ENCODE measurements at regions not wholly inside any gene's neighbourhood (a gene's known extent, or its start where the extent isn't known, plus 50 kb on each side); places are given as distances from the start of the nearest gene placed in this dataset.

DNA sequence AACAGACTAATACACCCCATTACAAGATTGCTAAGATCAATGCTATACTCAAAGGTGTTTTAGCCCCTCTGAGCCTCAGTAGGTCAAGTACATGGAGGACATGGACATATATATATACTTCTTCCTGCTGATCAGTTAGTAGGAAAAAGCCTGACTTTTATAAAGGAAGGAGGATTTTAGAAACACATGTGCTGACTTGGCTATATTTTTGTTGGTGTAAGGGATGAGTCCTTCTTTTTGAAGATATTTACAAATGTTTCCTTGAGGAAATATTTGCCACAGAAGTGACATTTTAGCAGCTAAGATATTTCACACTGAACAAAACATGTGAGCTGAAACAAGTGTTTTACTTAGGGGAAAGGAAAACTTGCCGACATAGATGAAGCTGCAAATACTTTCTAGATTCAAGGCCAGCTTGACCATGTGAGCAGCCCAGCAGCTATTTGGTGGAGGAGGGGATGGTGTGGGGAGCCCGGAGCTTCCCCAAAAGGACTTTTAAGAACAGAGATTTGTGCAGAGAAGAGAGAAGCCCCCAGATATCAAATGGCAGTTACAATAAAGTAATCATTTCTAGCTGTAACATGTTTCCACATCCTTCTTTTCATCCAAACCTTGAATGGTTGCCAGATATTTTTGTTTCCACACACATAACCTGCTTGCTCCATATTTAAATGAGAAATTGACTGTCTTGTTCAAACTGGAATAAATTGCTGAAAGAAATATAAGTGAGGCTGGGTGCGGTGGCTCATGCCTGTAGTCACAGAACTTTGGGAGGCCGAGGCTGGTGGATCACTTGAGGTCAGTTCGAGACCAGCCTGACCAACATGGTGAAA is 111.7 kb upstream of the NR2F2 start:
- DNase-seq (ENCODE audit: low read depth): no peak

DNA sequence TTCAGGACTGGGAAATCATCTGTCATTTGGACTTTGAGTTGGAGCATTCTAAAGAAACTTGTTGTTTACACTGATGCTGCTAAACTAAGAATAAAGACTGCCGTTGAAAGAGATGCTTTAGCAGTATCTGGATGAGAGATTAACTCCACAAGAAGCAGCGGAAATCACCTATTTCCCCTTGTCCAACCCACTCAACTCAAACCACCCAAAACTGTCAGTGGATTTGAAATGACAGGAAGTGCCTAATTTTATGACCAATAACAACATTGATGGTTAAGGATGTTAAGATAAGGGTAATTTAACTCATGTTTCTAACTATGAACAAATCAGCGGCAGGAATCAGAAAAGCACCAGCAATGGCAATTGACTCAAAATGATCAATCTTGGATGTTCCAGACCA is 110.8 kb upstream of the NR2F2 start:
- DNase-seq (ENCODE audit: low read depth): no peak

DNA sequence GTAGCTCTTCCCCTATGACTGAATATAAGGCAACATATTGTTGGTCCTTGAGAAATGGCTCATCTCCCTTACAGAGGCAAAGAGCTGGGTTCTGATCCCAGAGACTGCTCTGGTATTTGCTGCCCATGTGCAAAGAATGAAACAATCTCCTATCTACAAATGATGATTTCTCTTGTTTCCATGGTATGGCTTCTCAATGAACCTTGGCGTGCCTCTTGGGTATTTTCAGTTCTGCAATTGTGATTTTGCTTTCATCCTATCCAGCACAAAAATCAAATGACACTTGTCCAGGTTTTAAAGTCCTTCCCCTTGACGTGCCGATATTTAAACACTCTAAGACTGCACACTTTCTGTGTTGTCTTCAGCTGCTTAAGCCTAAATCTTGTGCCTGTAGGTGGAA is 109.8 kb upstream of the NR2F2 start:
- no peak for DNase-seq (ENCODE audit: low read depth)

DNA sequence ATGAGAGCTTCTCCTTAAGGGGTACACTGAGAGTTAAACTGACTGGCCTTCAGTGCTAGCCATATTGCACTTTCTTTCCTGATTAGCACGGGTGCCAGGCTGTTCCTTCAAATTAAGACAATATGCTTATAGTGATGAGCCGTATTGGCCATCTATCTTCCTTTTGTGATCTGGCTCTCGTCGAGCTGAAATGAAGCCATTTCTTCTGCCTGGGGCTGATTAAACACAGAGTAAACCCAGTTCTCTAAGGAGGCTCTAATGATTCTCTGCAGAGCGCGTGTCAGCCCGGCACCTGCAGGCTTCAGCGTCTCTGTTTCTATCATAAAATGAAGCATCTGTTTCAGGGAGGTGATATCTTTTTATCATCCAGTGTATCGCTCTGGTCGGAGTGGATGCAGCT is 107.5 kb upstream of the NR2F2 start:
- no peak for DNase-seq (ENCODE audit: low read depth)

DNA sequence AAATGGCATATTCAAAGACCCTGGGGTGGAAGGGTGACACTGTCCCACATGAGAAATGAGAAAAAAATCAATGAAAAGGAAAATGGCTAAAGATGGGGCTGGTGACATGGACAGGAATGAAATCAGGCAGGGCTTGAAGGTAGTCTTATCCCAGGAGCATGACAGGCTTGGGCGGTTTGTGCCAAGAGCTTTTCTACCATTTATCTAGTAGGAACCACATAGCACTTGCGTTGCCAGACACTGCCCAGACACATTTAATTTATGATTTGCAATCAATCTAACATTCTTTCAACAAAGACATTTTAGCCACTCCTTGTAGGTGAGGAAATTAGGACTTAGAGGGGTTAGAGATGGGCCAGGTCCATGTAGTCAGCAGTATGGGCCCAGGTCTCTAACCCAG is 106.6 kb upstream of the NR2F2 start:
- no peak for DNase-seq (ENCODE audit: low read depth)

DNA sequence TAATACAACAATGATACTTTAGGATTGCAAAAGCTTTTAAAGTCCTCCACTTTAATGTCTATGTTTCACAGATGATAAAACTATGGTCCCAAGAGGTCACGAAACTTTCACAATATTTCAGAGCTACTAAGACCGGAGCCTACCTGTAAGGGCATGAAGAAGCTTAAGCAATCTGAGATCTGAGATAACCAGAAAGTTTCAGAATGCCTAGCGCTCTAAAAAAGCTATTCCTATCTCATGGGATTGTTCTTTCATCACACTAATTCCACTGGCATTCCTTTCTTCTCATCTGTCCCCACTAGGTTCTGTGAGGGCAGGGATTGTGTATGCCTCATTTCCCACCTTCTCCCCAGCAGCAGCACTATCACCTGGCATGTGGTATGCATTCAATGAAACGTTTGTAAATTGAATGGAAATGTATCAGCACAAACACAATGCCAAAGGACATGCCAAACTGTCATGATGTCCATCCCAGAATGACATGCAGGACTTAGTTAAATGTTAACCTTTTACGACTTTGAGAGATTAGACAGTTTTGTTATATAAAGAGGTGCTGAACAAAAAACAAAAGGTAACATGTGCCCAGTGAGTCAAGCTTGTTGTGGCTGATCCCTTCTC is 104.7 kb upstream of the NR2F2 start:
- DNase-seq (ENCODE audit: low read depth): no peak

DNA sequence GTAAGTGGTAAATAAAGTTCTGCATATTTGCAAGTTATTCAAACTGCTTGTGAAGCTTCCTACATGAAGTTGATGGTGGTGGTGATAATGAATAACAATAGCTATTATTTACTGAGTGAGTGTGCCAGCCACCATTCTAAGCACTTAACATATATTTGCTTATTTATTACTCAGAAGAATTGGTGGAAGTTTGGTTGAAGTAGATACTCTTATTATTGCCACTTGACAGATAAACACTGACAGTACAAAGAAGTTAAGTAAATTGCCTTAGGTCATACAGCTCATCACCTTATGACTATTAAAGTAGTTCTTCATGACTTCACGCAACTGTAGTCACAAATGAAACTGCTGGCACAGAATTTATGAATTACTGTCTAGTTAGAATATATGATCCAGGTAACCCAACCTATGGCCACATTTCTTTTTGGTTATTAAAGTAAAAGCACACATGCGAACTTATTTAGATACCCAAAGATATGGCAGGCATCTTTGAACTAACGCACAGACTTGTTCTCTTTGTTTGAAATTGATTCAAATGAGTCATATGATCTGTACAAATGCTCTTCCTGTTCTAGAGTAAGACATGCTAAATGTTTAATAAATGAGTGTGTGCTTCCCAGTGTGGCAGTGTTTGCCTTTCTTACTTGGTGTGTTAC is 99.8 kb upstream of the NR2F2 start:
- DNase-seq (ENCODE audit: low read depth): no peak

DNA sequence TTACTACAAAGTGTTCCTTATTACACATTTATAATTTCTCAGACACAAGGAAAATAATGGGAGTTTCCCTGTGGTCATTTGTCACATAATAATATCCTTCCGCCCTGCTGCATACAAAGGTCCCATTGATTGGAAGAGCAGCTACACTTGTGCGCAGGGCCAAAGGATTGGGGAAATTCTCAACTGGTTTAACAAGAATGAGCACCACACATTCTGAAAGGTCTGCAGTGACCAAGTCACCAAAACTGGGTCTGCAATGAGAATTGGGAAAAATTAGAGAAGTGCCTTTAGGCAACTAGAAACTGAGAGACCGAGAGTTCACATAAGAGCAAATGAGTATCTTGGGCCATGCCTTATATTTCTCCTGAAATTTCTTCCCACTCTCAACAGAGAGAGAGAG is 98.2 kb upstream of the NR2F2 start:
- no peak for DNase-seq (ENCODE audit: low read depth)

DNA sequence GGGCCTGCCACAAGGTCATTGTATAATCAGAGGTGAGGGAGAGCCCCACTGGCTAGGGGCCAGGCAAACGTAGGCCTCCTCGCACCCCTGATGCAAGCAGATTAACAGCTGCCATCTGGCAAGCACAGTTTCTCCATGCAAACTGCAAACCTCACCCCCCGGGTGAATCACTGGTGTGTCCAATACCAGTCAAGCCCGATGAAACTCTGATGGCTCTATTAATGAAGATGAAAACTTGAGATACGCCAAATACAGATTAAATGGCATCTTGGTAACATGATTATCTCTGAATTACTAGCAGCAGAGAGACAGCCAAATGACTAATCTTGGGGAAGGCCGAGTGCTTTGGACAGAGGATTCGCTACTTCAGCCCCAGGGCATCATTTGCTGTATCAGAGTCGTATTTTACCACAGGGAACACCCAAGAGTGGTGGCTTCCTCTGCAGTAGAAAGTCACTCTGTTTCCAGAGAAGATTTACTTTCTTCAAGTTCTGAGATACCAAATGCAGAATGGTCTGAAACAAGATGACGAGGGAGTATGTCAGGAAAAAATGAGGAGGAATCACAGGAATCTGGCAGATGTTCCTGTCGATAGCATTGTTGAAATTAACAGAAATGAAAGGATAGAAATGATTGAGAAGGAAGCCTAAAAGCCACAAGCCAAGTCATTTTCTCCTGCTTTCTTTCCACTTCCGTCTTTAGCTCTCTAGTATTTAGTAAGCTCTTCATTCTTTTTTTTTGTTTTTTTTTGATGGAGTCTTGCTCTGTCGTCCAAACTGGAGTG is 96.2 kb upstream of the NR2F2 start:
- no peak for DNase-seq (ENCODE audit: low read depth)

DNA sequence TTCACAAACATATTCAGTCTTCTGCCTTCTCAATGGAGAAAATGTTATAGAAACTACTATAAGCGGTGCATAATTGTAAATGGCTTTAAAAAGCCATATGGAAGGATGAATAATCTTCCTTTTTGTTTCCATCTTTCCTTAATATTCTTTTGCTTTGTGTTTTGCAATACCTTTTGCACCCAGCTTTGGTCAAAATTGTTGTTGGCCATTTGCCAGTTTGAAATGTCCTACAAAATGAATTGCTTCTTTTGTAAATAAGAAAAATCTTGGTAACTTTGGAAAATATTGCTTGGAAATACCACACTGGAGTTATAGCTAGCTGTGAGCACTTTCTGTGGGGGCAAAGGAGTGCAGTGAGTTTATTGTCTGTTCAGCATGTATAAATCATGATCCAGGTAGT is 93.5 kb upstream of the NR2F2 start:
- DNase-seq (ENCODE audit: low read depth): no peak

DNA sequence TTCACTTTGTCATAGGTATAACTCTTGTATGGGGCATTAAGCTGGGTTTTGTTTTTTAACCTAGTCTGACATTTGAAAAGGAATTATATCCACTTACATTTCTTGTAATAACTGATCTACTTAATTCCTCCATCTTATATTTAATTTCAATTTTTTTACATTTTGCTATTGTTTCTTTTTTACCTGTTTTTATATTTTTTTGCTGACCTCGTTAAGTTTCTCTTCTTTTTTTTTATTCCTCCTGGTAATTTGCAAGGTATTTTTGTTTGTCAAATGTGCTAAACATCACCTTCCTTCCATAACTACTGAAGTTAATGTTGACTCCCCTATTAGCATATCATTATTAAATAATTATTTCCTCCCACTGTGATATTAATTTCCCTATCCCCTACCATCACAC is 87.7 kb upstream of the NR2F2 start:
- no peak for DNase-seq (ENCODE audit: low read depth)

DNA sequence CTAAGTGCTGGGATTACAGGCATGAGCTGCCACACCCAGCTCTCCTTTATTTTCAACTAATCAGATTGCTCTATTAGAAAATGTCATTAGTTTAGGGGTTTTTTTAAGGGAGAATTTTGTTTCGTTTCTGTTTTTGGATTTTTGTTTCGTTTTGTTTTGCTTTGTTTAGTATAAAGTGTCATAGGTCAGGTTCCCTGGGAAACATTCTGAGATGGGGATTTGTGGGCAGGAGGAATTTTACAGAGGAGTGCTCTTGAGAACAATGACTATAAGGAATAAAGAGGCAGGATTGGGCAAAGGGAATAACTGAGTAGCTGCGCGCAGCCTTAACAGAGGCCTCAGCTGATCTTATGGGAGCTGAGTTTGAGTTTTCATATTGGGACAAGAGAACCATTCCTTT is 86.8 kb upstream of the NR2F2 start:
- no peak for DNase-seq (ENCODE audit: low read depth)

DNA sequence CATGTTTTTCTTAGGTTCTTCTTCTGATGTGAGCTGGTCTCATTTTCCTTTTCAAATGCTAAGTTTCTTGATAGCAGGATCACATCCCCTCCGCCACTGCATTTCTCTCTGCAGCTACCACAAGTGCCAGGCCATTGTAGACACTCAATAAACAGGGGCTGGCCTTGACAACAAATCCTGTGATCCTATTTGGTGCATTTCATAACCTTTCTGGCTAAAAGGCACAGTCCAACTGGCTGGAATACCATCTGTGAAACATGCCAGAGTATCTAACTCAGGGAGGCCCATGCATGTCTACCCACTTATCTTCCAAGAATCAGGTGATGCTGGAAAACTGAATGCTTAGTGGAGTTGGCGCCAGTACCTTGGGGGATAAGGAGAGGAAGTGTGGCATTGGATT is 85.2 kb upstream of the NR2F2 start:
- DNase-seq (ENCODE audit: low read depth): no peak

DNA sequence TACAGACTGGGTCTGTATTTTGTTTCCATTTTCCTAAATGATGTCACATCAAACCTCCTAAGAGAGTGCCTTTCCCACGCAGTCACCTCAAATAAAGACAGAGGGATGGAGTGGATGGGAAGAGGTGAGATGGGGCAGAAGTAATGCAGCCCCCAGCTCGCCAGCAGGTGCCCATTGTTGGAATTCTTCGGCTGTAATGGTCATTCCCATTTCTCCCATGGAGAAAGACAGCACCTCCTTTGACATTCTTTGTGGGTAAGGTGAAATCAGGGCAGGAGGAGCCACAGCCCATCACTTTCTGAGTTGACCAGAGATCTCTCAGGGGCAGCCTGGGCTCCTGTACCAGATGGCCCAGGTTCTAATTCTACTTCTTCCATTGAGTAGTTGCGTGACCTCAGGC is 84.4 kb upstream of the NR2F2 start:
- DNase-seq (ENCODE audit: low read depth): no peak

DNA sequence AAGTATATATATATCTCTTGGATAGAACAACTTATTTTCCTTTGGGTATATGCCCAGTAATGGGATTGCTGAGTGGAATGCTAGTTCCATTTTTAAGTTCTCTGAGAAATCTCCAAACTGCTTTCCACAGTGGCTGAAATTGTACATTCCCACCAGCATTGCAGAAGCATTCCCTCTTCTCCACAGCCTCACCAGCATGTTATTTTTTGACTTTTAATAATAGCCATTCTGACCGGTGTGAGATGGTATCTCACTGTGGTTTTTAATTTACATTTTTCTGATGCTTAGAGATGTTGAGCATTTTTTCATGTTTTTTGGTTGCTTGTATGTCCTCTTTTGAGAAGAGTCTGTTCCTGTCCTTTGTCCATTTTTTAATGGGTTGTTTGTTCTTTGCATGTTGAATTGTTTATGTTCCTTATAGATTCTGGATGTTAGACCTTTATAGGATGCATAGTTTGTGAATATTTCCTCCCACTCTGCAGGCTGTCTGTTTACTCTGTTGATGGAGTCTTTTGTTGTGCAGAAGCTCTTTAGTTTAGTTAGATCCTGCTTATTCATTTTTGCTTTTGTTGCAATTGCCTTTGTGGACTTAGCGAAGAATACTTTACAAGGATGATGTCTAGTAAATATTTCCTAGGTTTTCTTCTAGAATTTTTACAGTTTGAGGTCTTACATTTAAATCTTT is 82.7 kb upstream of the NR2F2 start:
- DNase-seq (ENCODE audit: low read depth): no peak

DNA sequence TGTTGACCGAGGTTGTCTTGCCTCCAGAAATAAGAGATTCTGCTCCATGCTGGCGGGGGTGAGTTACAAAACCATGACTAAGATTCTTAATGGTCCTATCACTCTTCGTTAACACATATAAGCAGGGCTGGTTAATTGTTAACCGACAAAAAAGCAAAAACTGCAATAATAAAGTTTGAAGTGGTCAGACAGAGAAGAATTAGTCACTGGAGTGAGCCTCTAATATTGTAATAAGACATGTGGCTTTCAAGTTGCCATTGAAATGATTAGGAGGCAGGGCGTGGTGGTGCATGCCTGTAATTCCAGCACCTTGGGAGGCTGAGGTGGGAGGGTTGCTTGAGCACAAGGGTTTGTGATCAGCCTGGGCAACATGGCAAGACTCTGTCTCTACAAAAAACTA is 78.4 kb upstream of the NR2F2 start:
- DNase-seq (ENCODE audit: low read depth): no peak

DNA sequence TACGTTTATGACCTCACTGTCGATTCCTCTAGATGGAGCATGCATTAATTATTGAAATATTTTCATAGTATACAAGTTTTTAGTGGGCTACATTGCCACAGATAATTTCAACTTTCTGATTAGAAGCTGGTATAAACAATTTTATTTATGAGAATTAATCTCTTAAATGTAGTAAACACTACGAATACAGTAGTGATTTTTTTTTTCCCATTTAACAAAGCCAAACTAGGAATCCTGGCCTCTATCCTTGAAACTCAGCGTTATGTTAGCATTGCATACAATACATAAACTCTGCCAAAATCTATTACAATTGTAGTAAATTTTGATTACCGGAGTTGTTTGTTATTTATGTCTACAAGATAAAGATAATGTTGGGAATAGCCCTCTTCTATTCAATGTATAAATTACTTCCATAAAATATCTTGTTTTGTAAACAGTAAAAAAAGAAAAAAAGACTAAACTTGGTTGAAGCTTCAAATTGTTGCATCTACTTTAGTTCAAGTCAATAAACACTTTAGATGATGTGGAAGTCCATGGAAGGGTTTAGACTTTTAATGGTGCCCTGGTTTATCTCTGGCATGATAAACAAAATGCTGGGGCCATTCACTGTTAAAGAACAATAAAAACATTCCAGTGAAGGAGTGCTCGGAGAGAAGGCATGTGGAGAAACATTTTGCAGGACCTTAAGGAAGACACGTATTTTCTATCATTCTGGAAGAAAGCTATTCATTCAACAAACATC is 77.3 kb upstream of the NR2F2 start:
- DNase-seq (ENCODE audit: low read depth): no peak

DNA sequence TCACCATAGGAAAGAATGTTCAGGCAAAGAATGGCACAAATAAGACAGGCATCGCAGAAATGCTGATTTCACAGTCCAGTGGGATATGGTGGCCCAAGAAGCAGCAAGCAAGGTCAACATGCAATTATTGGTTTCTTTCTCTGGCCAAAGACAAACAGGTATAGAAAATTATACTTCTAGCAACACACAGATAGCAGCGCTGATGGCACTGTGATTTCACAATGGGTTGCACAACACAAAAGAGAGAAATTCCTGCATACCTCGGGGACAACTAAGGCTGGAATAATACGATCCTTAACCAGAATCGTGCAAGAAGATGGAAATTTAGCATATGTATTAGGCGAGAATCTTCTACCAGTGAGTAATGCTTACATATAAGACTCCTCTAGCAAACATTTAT is 76.3 kb upstream of the NR2F2 start:
- no peak for DNase-seq (ENCODE audit: low read depth)

DNA sequence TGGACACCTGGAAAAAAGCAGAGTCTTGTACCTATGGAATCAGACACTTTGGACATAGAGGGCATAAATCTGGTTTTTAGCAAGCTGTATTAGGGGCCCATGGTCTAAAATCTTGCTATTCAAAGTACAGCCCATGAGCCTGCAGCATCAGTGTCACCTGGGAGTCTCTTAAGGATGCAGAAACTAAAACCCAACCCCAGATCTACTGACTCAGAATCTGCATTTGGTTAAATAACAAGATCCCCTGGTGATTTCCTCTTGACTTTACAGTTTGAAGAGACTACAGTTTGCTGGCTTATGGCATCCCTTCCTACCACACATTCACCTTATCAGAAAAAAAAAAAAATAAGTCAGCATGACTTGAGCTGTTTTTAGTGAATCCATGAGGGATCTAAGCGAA is 74.9 kb upstream of the NR2F2 start:
- DNase-seq (ENCODE audit: low read depth): no peak

DNA sequence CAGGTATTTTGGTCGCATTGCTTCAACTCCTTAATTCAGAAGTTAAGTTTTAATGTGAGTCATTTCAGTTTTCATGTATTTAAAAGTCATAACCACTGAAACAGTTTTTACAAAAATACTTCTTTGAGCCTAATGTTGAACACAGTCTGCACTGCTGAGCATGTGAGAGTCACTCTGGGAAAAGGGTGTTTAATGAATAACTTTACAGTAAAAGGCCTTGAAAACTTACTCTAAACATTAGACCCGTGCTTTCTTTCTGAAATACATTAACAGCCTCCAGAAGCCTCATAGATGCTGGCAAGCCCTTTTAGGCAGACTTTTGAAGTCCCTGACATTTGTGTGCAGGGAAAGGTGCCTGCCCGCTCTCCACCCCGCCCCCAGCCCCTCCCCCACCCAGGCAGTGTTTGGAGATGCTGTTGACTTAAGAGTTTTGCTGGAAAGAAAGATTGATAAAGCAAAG is 68.9 kb upstream of the NR2F2 start:
- DNase-seq (ENCODE audit: low read depth): no peak

DNA sequence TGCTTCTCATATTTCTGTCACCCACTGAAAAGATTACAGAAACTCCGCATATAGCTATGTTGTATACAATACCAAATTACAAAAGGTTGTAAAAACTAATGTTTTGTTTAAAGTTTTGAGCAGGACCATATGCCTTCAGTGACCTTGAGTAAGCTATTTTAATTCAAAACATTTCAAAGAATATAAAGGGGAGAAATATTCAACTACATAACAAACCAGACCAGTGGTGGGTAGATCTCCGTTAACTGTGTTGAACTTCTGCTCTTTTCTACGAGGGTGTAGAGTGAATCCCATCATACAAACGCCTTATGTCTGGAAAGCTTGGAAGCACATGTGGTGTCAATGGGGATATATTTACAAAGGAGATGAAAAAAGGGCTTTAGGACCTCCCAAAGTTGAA is 68.4 kb upstream of the NR2F2 start:
- DNase-seq (ENCODE audit: low read depth): no peak

Data from stimulated activated CD8-positive, alpha-beta memory T cell treated with anti-CD3 and anti-CD28 coated beads, Interleukin-7, amount 100 ng/mL, for 24 hours (primary cell).